HG03159 (cell line): ENCODE measurements at regions not wholly inside any gene's neighbourhood (a gene's known extent, or its start where the extent isn't known, plus 50 kb on each side); places are given as distances from the start of the nearest gene placed in this dataset.
"Not testable (repeated sequence)": the region's sequence is repeated elsewhere in the genome, so short reads cannot be mapped to it uniquely, and the experiment has no call there.

Source experiments
- ATAC-seq: cut with Tn5 transposase; IDR thresholded peaks from one replicate; pipeline ENCODE4 v1.9.1; 2021; ENCODE audit warnings: mild to moderate bottlenecking, moderate library complexity; ENCODE audit not compliant: unreplicated experiment

GRCh38 chr4:127518046-127518445 lies 114.7 kb upstream of the INTU start:
- ATAC-seq: no peak

- ATAC-seq: no peak
These were observed 111.3 kb upstream of the INTU start for GRCh38 chr4:127521463-127521862.

- ATAC-seq: no peak
These were observed 109.4 kb upstream of the INTU start for GRCh38 chr4:127523369-127523768.

- ATAC-seq: no peak
These were observed 107.1 kb upstream of the INTU start for GRCh38 chr4:127525608-127526007.

- ATAC-seq: no peak
These were observed 104.5 kb upstream of the INTU start for GRCh38 chr4:127528302-127528701.

GRCh38 chr4:127529879-127530278 lies 102.9 kb upstream of the INTU start:
- not testable (repeated sequence) for ATAC-seq

- no peak for ATAC-seq
These were observed 99.6 kb upstream of the INTU start for GRCh38 chr4:127533028-127533700.

GRCh38 chr4:127534041-127534825 lies 98.5 kb upstream of the INTU start:
- ATAC-seq: no peak

- ATAC-seq: no peak
These were observed 94.7 kb upstream of the INTU start for GRCh38 chr4:127538016-127538415.

- ATAC-seq: no peak
These were observed 92.2 kb upstream of the INTU start for GRCh38 chr4:127540497-127541025.

- ATAC-seq: no peak
These were observed 87.5 kb upstream of the INTU start for GRCh38 chr4:127545271-127545670.

GRCh38 chr4:127548990-127549925 lies 83.5 kb upstream of the INTU start:
- no peak for ATAC-seq

GRCh38 chr4:127555106-127555505 lies 77.7 kb upstream of the INTU start:
- no peak for ATAC-seq

- ATAC-seq: no peak
These were observed 74.7 kb upstream of the INTU start for GRCh38 chr4:127558088-127558487.

GRCh38 chr4:127558489-127559407 lies 74.0 kb upstream of the INTU start:
- ATAC-seq: no peak

GRCh38 chr4:127559981-127560380 lies 72.8 kb upstream of the INTU start:
- no peak for ATAC-seq

- ATAC-seq: no peak
These were observed 72.0 kb upstream of the INTU start for GRCh38 chr4:127560755-127561154.

- ATAC-seq: no peak
These were observed 58.1 kb upstream of the INTU start for GRCh38 chr4:127574643-127575042.

- no peak for ATAC-seq
These were observed 56.9 kb upstream of the INTU start for GRCh38 chr4:127575888-127576287.

- no peak for ATAC-seq
These were observed 54.3 kb upstream of the INTU start for GRCh38 chr4:127578491-127578890.
